NT2/D1 (cell line): ENCODE measurements at regions not wholly inside any gene's neighbourhood (a gene's known extent, or its start where the extent isn't known, plus 50 kb on each side); places are given as distances from the start of the nearest gene placed in this dataset.

ENCODE experiments used
- DNase-seq: peaks from one replicate; pipeline ENCODE4 v3.0.0-alpha.2; 2011; ENCODE audit warnings: low read depth, low spot score
- H3K27me3 ChIP-seq: 2 replicates; pipeline ENCODE4 v1.6.0; 2011; ENCODE audit warnings: mild to moderate bottlenecking; ENCODE audit not compliant: insufficient read length, insufficient read depth
- H3K36me3 ChIP-seq: 2 replicates; pipeline ENCODE4 v1.6.1; 2011; ENCODE audit warnings: mild to moderate bottlenecking, low read length, mixed read lengths; ENCODE audit not compliant: insufficient read depth, insufficient read length
- H3K4me1 ChIP-seq: 2 replicates; pipeline ENCODE4 v1.5.1; 2011; ENCODE audit not compliant: insufficient read depth, insufficient read length
- H3K4me3 ChIP-seq: 2 replicates; pipeline ENCODE4 v1.5.1; 2011; ENCODE audit warnings: low read depth; ENCODE audit not compliant: insufficient read length
- H3K9ac ChIP-seq: 2 replicates; pipeline ENCODE4 v1.6.0; 2011; ENCODE audit warnings: low read depth; ENCODE audit not compliant: insufficient read length
- H3K9me3 ChIP-seq: 2 replicates; pipeline ENCODE4 v1.5.1; 2011; ENCODE audit warnings: mild to moderate bottlenecking, low read length; ENCODE audit not compliant: insufficient read depth
- SUZ12 ChIP-seq: IDR thresholded peaks from 2 replicates; pipeline ENCODE4 v1.6.1; 2011; ENCODE audit not compliant: insufficient read length, insufficient read depth; ENCODE audit errors: extremely low read depth
- YY1 ChIP-seq: IDR thresholded peaks from 2 replicates; pipeline ENCODE4 v1.6.1; 2011; ENCODE audit not compliant: insufficient read length, insufficient read depth
- ZNF274 ChIP-seq: IDR thresholded peaks from 2 replicates; pipeline ENCODE4 v1.6.1; 2011; ENCODE audit warnings: mild to moderate bottlenecking, low read depth, low read length

- no peaks in the 10 kb centered on the region for H3K27me3 ChIP-seq
- TF ChIP-seq ZNF274 = no peak
- no peak for TF ChIP-seq SUZ12
- TF ChIP-seq YY1 = no peak
- no peak for DNase-seq
- no peaks in the 10 kb centered on the region for H3K36me3 ChIP-seq
- no peaks in the 10 kb centered on the region for H3K4me1 ChIP-seq
- H3K9me3 ChIP-seq = no peaks in the 10 kb centered on the region
- H3K9ac ChIP-seq = no peak overlapping the region
- H3K4me3 ChIP-seq = no peak overlapping the region
Observed at GRCh38 chrX:42415636-42416035, 362.3 kb downstream of the PPP1R2C start.

DNA sequence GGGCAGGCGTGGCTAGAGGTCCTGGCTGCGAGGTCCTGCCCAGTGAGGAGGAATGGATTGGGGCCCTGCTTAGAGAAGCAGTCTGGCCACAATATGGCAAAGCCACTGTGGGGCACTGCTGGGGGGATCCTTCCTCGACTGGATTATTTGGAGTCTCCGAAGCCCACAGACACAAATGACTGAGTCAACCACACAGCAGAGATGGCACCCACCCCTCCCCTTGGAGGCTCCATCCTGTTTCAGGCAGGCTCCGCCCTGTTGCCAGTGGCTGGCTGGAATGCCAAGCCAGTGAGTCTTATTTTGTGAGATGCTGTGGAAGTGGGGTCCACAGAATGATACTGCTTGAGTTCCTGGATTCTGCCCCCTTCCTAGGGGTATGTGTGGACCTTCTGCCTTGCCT lies 363.9 kb downstream of the PPP1R2C start:
- no peaks in the 10 kb centered on the region for H3K9me3 ChIP-seq
- TF ChIP-seq SUZ12 = no peak
- TF ChIP-seq YY1 = no peak
- no peak for TF ChIP-seq ZNF274
- DNase-seq = no peak
- H3K36me3 ChIP-seq = no peaks in the 10 kb centered on the region
- no peaks in the 10 kb centered on the region for H3K4me1 ChIP-seq
- H3K9ac ChIP-seq = no peak overlapping the region
- H3K4me3 ChIP-seq = no peak overlapping the region
- no peaks in the 10 kb centered on the region for H3K27me3 ChIP-seq

GRCh38 chrX:42399632-42400024 lies 378.3 kb downstream of the PPP1R2C start:
- TF ChIP-seq YY1 (no peak), ZNF274 (no peak), SUZ12 (no peak)
- Histone ChIP-seq H3K9ac (no peak overlapping the region), H3K27me3 (no peaks in the 10 kb centered on the region), H3K36me3 (no peaks in the 10 kb centered on the region), H3K4me3 (no peak overlapping the region), H3K4me1 (no peaks in the 10 kb centered on the region), H3K9me3 (no peaks in the 10 kb centered on the region)
- no peak for DNase-seq

- no peaks in the 10 kb centered on the region for H3K27me3 ChIP-seq
- no peak overlapping the region for H3K4me3 ChIP-seq
- TF ChIP-seq YY1 (no peak), ZNF274 (no peak), SUZ12 (no peak)
- no peaks in the 10 kb centered on the region for H3K4me1 ChIP-seq
- H3K9me3 ChIP-seq = no peaks in the 10 kb centered on the region
- no peak for DNase-seq
- no peaks in the 10 kb centered on the region for H3K36me3 ChIP-seq
- no peak overlapping the region for H3K9ac ChIP-seq
Observed at GRCh38 chrX:42398967-42399631, 378.9 kb downstream of the PPP1R2C start.

DNA sequence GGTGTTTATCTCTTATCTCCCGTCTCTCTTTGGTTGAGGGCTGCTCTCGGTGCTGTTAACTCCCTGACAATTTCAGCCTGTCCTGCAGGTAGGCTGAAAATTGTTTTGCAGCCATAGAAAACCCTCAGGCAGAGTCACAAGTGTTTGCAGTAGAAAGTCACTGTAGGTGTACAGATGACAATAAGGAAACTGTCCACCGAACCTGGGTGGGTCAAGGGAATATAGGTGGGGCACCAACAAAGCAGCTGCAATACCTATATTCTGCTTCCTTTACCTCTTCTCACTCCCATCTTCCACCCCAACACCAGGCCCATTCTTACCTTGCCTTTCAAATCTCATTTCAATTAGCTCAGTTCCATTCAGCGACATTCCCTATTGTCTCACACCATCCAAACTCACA lies 381.8 kb downstream of the PPP1R2C start:
- DNase-seq = no peak
- no peaks in the 10 kb centered on the region for H3K36me3 ChIP-seq
- no peak overlapping the region for H3K4me3 ChIP-seq
- no peaks in the 10 kb centered on the region for H3K9me3 ChIP-seq
- TF ChIP-seq ZNF274 (no peak), SUZ12 (no peak), YY1 (no peak)
- no peaks in the 10 kb centered on the region for H3K4me1 ChIP-seq
- H3K27me3 ChIP-seq = no peaks in the 10 kb centered on the region
- H3K9ac ChIP-seq = no peak overlapping the region

GRCh38 chrX:42392846-42393245 lies 385.1 kb downstream of the PPP1R2C start:
- H3K27me3 ChIP-seq = no peaks in the 10 kb centered on the region
- TF ChIP-seq ZNF274 = no peak
- no peak for TF ChIP-seq YY1
- no peak for TF ChIP-seq SUZ12

DNA sequence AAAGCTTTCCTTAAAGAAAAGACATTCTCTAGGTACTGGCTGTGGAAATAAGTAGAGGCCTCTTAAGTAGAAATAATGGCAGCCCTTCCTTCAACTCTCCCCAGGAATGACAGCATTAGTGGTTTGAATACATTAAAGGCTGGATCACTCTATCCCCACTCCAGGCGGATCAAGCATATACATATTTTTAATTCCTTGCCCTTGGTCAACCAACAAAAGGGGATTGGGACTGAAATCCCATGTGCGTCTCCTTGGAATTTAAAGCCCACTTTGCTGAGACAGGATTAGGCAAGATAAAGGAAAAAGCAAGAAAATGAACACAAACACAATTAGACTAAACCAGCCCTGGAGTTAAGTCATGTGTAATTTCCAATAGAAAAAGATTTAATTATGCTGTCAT lies 391.3 kb downstream of the PPP1R2C start:
- DNase-seq = no peak
- TF ChIP-seq SUZ12 (no peak), ZNF274 (no peak)
- Histone ChIP-seq H3K4me3 (no peak overlapping the region), H3K9ac (no peak overlapping the region), H3K4me1 (no peaks in the 10 kb centered on the region), H3K27me3 (no peaks in the 10 kb centered on the region), H3K9me3 (no peaks in the 10 kb centered on the region), H3K36me3 (no peaks in the 10 kb centered on the region)

More at GRCh38 chrX:42392846-42393245, 385.1 kb downstream of the PPP1R2C start:
- Histone ChIP-seq H3K4me1 (no peaks in the 10 kb centered on the region), H3K9ac (no peak overlapping the region), H3K36me3 (no peaks in the 10 kb centered on the region), H3K9me3 (no peaks in the 10 kb centered on the region), H3K4me3 (no peak overlapping the region)
- no peak for DNase-seq
